ENCODE measurements at regions not wholly inside any gene's neighbourhood (a gene's known extent, or its start where the extent isn't known, plus 50 kb on each side); places are given as distances from the start of the nearest gene placed in this dataset.
"Not testable (repeated sequence)": the region's sequence is repeated elsewhere in the genome, so short reads cannot be mapped to it uniquely, and the experiment has no call there.

DNA sequence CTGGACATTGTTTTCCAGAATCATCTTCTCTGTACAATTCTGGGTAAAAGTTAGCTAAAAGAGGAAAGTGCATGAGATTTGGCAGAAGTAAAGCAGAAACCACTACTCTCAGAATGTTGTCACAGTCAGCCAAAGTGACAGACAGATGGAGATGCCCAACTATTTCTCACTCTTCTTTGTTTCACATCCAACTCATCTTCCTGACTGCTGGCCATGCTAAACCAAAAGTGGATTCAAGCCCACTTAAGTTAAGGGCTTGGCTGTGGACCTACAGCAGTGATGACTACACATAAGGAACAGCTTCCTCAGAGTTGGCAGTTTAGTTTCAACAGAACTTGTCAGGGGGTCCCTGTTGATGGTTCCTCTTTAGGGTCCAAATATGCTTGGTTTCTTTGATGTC, 730.2 kb downstream of the LRRIQ3 start:
- no peaks in the 10 kb centered on the region for H3K36me3 ChIP-seq (ENCODE audit: control insufficient read depth, insufficient read depth, low read length)
- DNase-seq (ENCODE audit: low read depth, low spot score): no peak
- H3K27ac ChIP-seq (ENCODE audit: low read length): no peak overlapping the region
- H3K4me3 ChIP-seq (ENCODE audit: low read length): no peak overlapping the region
- no peaks in the 10 kb centered on the region for H3K27me3 ChIP-seq (ENCODE audit: control insufficient read depth, insufficient read depth, low read length)
- H3K4me1 ChIP-seq (ENCODE audit: control insufficient read depth, insufficient read depth, low read length): no peaks in the 10 kb centered on the region
- no peaks in the 10 kb centered on the region for H3K9me3 ChIP-seq (ENCODE audit: control insufficient read depth, insufficient read depth, low read length)

DNA sequence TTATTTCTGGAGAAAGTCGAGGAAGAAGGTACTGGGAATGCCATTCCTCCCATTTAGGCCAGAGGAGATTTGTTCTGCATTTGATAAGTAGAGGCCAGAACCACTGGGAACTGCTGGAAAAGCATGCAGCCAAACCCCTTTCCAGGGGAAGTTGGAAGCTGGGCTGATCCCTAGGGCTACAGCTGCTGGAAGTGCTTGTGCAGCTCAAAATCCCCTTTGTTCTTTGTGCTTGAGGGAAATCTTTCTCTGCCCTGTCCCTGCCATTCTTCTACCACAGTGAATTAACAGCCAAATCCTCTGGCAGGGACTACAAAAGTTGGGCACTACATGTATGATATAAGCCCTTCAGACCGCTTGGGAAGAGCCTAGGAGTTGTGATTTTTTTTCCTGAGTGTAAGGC, 734.1 kb downstream of the LRRIQ3 start:
- H3K27me3 ChIP-seq (ENCODE audit: control insufficient read depth, insufficient read depth, low read length): no peaks in the 10 kb centered on the region
- no peaks in the 10 kb centered on the region for H3K4me1 ChIP-seq (ENCODE audit: control insufficient read depth, insufficient read depth, low read length)
- H3K9me3 ChIP-seq (ENCODE audit: control insufficient read depth, insufficient read depth, low read length): no peaks in the 10 kb centered on the region
- no peak overlapping the region for H3K4me3 ChIP-seq (ENCODE audit: low read length)
- WGBS (ENCODE audit: insufficient coverage, insufficient read length): no CpG with 5 or more reads among the region's 2 CpGs
- H3K36me3 ChIP-seq (ENCODE audit: control insufficient read depth, insufficient read depth, low read length): no peaks in the 10 kb centered on the region
- no peak for DNase-seq (ENCODE audit: low read depth, low spot score)
- no peak overlapping the region for H3K27ac ChIP-seq (ENCODE audit: low read length)

DNA sequence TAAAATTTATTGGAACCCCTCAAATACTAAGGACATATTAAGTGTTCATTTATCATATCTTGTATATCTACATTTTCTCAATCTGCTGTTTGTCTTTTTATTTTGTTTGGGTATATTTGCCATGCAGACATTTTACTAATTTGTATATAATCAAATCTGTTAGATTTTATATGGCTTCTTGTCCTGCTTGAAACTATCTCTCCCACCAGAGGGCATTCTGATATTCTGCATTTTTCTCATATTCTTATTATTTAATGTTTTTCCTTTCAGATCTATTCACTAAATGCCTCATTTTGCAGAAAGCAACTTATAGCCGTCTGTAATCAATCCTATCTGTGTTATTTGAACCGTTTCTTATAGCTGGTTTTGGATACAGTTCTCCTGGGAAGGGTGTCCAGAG, 745.5 kb downstream of the LRRIQ3 start:
- no peaks in the 10 kb centered on the region for H3K9me3 ChIP-seq (ENCODE audit: control insufficient read depth, insufficient read depth, low read length)
- WGBS (ENCODE audit: insufficient coverage, insufficient read length): no CpG with 5 or more reads among the region's 2 CpGs
- H3K27ac ChIP-seq (ENCODE audit: low read length): no peak overlapping the region

DNA sequence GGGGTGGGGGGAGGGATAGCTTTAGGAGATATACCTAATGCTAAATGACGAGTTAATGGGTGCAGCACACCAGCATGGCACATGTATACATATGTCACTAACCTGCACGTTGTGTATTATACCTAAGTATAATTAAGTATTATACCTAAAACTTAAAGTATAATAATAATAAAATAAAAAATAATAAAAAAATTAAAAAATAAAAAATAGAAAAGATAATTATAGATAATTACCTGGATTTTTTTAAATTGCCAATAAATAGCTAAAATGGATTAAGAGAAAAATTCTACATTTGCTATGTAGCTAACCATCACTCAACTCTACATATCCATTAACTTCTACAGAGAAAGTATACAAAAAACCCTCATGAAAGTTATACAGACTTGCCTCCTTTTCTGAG, 747.3 kb downstream of the LRRIQ3 start:
- no CpG with 5 or more reads among the region's 2 CpGs for WGBS (ENCODE audit: insufficient coverage, insufficient read length)
- H3K36me3 ChIP-seq (ENCODE audit: control insufficient read depth, insufficient read depth, low read length); H3K4me3 ChIP-seq (ENCODE audit: low read length); H3K27ac ChIP-seq (ENCODE audit: low read length); H3K4me1 ChIP-seq (ENCODE audit: control insufficient read depth, insufficient read depth, low read length); H3K27me3 ChIP-seq (ENCODE audit: control insufficient read depth, insufficient read depth, low read length); DNase-seq (ENCODE audit: low read depth, low spot score); H3K9me3 ChIP-seq (ENCODE audit: control insufficient read depth, insufficient read depth, low read length): not testable (repeated sequence)

More for the DNA sequence above, 745.5 kb downstream of the LRRIQ3 start:
- Histone ChIP-seq H3K36me3 (ENCODE audit: control insufficient read depth, insufficient read depth, low read length) (no peaks in the 10 kb centered on the region), H3K4me3 (ENCODE audit: low read length) (no peak overlapping the region), H3K27me3 (ENCODE audit: control insufficient read depth, insufficient read depth, low read length) (no peaks in the 10 kb centered on the region), H3K4me1 (ENCODE audit: control insufficient read depth, insufficient read depth, low read length) (no peaks in the 10 kb centered on the region)
- DNase-seq (ENCODE audit: low read depth, low spot score): no peak

DNA sequence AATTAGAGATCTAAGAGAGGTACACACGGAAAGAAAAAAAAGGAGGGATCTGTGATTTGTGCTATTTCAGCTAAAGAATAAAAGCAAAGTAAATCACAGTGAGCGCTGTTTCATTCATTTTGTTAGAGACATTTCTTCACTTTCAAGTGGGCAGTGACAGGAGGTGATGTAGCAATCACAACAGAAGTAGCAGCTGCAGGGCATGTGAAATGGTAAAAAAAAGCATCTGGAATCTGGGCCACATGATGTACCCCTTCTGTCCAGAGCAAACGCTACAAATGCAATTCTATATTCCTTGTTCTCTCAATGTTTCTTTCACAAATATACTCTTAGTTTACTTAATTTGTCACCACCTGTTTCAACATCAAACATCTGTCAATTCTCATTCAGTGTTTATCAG, 786.5 kb downstream of the LRRIQ3 start:
- H3K4me3 ChIP-seq (ENCODE audit: low read length): no peak overlapping the region
- H3K36me3 ChIP-seq (ENCODE audit: control insufficient read depth, insufficient read depth, low read length): no peaks in the 10 kb centered on the region
- H3K9me3 ChIP-seq (ENCODE audit: control insufficient read depth, insufficient read depth, low read length): no peaks in the 10 kb centered on the region
- no peaks in the 10 kb centered on the region for H3K27me3 ChIP-seq (ENCODE audit: control insufficient read depth, insufficient read depth, low read length)
- no peaks in the 10 kb centered on the region for H3K4me1 ChIP-seq (ENCODE audit: control insufficient read depth, insufficient read depth, low read length)
- DNase-seq (ENCODE audit: low read depth, low spot score): no peak
- no peak overlapping the region for H3K27ac ChIP-seq (ENCODE audit: low read length)
- no CpG with 5 or more reads among the region's 3 CpGs for WGBS (ENCODE audit: insufficient coverage, insufficient read length)

DNA sequence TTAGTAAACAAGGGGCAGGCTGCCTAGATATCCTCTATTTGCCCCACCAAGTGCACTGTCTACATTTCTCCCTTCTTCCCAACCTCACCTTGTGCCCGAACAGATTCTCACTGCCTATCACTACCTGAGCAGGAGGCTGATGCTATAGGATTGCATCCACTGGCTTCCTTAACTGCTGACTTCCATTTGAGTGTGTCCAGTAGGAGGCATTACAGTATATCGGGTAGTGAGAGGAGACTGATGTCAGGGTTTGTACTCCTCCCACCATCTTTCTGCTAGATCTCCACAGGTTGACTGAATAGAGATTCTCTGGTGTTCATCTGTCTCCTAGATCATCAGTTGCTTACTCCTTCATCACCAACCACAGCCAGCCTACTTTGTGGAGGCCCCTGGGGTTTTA, 796.3 kb downstream of the LRRIQ3 start:
- DNase-seq (ENCODE audit: low read depth, low spot score): peak; percentile 20
- no CpG with 5 or more reads among the region's 2 CpGs for WGBS (ENCODE audit: insufficient coverage, insufficient read length)
- Histone ChIP-seq H3K36me3 (ENCODE audit: control insufficient read depth, insufficient read depth, low read length) (no peaks in the 10 kb centered on the region), H3K27ac (ENCODE audit: low read length) (no peak overlapping the region), H3K9me3 (ENCODE audit: control insufficient read depth, insufficient read depth, low read length) (no peaks in the 10 kb centered on the region), H3K4me3 (ENCODE audit: low read length) (no peak overlapping the region), H3K4me1 (ENCODE audit: control insufficient read depth, insufficient read depth, low read length) (no peaks in the 10 kb centered on the region), H3K27me3 (ENCODE audit: control insufficient read depth, insufficient read depth, low read length) (no peaks in the 10 kb centered on the region)

DNA sequence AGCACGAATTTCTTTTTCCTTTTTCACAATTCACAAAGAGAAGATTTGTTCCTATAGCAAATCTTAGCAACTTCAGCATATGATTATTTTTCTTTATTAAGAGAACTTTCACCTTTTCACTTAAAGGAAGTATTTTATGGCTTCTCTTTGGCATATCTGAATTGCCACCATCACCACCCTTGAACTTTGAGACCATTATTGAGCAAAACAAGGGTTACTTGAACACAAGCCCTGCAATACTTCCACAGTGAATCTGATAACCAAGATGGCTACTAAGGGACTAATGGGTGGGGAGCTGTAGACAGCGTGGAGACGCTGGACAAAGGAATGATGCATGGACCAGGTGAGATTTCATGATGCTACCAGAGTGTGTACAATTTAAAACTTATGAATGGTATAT, 815.0 kb downstream of the LRRIQ3 start:
- DNase-seq (ENCODE audit: low read depth, low spot score): no peak
- no peaks in the 10 kb centered on the region for H3K9me3 ChIP-seq (ENCODE audit: control insufficient read depth, insufficient read depth, low read length)
- H3K27ac ChIP-seq (ENCODE audit: low read length): no peak overlapping the region
- H3K4me3 ChIP-seq (ENCODE audit: low read length): no peak overlapping the region
- no peaks in the 10 kb centered on the region for H3K36me3 ChIP-seq (ENCODE audit: control insufficient read depth, insufficient read depth, low read length)
- WGBS (ENCODE audit: insufficient coverage, insufficient read length): no CpG with 5 or more reads among the region's 3 CpGs
- H3K27me3 ChIP-seq (ENCODE audit: control insufficient read depth, insufficient read depth, low read length): no peaks in the 10 kb centered on the region
- no peaks in the 10 kb centered on the region for H3K4me1 ChIP-seq (ENCODE audit: control insufficient read depth, insufficient read depth, low read length)

DNA sequence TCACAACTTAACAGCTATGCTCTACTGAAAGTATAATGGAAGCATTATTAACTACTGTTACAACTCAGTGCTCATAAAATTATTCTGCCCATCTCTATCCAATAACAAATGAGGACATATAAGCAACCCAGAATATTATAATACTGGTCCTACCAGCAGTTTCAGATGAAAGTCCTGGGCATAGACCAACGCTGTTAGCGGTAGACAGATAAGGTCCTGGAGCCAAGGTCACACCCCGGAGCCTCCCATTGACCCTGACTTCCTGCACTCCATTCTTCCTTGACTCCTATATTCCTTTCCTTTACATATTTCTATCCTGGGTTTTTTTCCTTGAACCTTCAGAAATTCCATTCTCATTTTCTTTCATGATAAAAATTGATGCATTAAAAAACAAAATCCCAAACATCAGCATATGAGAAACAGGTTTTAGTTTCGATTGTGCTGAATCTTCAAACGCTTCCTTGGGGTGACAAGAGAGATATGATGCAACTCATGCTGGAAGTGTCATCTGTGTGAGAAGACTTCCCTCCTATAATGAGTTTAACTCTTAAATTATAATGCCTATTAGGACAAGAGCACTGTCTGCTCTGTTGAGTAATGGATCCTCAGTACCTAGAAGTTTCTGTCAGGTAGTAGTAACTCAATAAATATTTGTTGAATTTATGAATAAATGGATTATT, 831.1 kb downstream of the LRRIQ3 start:
- no peaks in the 10 kb centered on the region for H3K27me3 ChIP-seq (ENCODE audit: control insufficient read depth, insufficient read depth, low read length)
- H3K36me3 ChIP-seq (ENCODE audit: control insufficient read depth, insufficient read depth, low read length): no peaks in the 10 kb centered on the region
- DNase-seq (ENCODE audit: low read depth, low spot score): no peak
- no peak overlapping the region for H3K4me3 ChIP-seq (ENCODE audit: low read length)
- WGBS (ENCODE audit: insufficient coverage, insufficient read length): no CpG with 5 or more reads among the region's 5 CpGs
- H3K4me1 ChIP-seq (ENCODE audit: control insufficient read depth, insufficient read depth, low read length): no peaks in the 10 kb centered on the region
- H3K9me3 ChIP-seq (ENCODE audit: control insufficient read depth, insufficient read depth, low read length): no peaks in the 10 kb centered on the region
- no peak overlapping the region for H3K27ac ChIP-seq (ENCODE audit: low read length)

DNA sequence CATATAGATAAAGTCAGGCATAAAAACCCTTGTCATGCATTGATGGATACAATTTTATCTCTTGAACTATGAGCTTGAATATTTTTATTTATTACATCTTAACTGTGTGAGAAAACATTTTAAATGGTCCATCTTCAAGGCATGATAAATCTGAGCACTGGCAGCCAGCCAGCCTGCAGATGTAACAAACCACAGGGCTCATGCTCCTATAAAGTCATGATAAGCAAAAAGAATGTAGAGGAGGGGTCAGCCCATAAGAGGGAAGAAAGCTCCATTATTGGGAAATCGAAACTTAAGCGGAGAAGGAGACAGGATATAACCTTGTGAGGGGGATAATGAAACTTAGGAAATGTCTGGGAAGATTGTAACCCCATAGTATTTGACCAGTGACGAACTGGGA, 839.0 kb downstream of the LRRIQ3 start:
- no CpG with 5 or more reads among the region's 3 CpGs for WGBS (ENCODE audit: insufficient coverage, insufficient read length)

DNA sequence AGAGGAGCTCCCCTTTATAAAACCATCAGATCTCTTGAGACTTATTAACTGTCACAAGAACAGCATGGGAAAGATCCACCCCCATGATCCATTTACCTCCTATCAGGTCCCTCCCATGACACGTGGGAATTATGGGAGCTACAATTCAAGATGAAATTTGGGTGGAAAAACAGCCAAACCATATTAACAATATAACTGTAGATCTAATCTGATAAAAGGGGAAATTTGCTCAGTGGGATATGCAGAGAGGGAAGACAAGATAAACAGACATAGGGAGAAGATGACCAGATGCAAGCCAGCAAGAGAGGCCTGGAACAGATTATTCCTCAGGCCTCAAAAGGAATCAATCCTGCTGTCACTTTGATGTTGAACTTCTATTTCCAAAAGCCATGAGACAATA, 841.5 kb downstream of the LRRIQ3 start:
- WGBS (ENCODE audit: insufficient coverage, insufficient read length): no CpG with 5 or more reads among the region's 1 CpG
- DNase-seq (ENCODE audit: low read depth, low spot score): no peak
- Histone ChIP-seq H3K9me3 (ENCODE audit: control insufficient read depth, insufficient read depth, low read length) (no peaks in the 10 kb centered on the region), H3K4me3 (ENCODE audit: low read length) (no peak overlapping the region), H3K27ac (ENCODE audit: low read length) (no peak overlapping the region), H3K4me1 (ENCODE audit: control insufficient read depth, insufficient read depth, low read length) (no peaks in the 10 kb centered on the region), H3K27me3 (ENCODE audit: control insufficient read depth, insufficient read depth, low read length) (no peaks in the 10 kb centered on the region), H3K36me3 (ENCODE audit: control insufficient read depth, insufficient read depth, low read length) (no peaks in the 10 kb centered on the region)

More for the DNA sequence above, 839.0 kb downstream of the LRRIQ3 start:
- Histone ChIP-seq H3K27ac (ENCODE audit: low read length) (no peak overlapping the region), H3K4me3 (ENCODE audit: low read length) (no peak overlapping the region), H3K27me3 (ENCODE audit: control insufficient read depth, insufficient read depth, low read length) (no peaks in the 10 kb centered on the region), H3K9me3 (ENCODE audit: control insufficient read depth, insufficient read depth, low read length) (no peaks in the 10 kb centered on the region), H3K4me1 (ENCODE audit: control insufficient read depth, insufficient read depth, low read length) (no peaks in the 10 kb centered on the region), H3K36me3 (ENCODE audit: control insufficient read depth, insufficient read depth, low read length) (no peaks in the 10 kb centered on the region)
- DNase-seq (ENCODE audit: low read depth, low spot score): no peak

DNA sequence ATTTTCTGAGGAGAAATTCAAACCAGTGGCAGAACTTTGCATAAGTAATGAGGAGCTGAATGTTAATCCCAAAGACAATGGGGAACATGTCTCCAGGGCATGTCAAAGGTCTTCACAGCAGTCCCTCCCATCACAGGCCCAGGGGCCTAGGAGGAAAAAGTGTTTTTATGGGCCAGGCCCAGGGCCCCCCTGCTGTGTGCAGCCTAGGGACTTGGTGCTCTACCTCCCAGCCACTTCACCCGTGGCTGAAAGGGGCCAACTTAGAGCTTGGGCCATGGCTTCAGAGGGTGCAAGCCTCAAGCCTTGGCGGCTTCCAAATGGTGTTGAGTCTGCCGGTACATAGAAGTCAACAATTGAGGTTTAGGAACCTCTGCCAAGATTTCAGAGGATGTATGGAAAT, 854.0 kb downstream of the LRRIQ3 start:
- WGBS (ENCODE audit: insufficient coverage, insufficient read length): no CpG with 5 or more reads among the region's 3 CpGs
- DNase-seq (ENCODE audit: low read depth, low spot score): no peak
- Histone ChIP-seq H3K27me3 (ENCODE audit: control insufficient read depth, insufficient read depth, low read length) (no peaks in the 10 kb centered on the region), H3K4me1 (ENCODE audit: control insufficient read depth, insufficient read depth, low read length) (no peaks in the 10 kb centered on the region), H3K4me3 (ENCODE audit: low read length) (no peak overlapping the region), H3K27ac (ENCODE audit: low read length) (no peak overlapping the region), H3K9me3 (ENCODE audit: control insufficient read depth, insufficient read depth, low read length) (peaks cover 2% of the 10 kb centered on the region; the same call in 1 of the 2 replicates), H3K36me3 (ENCODE audit: control insufficient read depth, insufficient read depth, low read length) (no peaks in the 10 kb centered on the region)
